ENCODE measurements at regions not wholly inside any gene's neighbourhood (a gene's known extent, or its start where the extent isn't known, plus 50 kb on each side); places are given as distances from the start of the nearest gene placed in this dataset.

GRCh38 chr2:145025382-145025781, 505.5 kb upstream of the ZEB2 start:
- DNase-seq = no peak
- Mint-ChIP-seq H3K4me3 (no peak overlapping the region), H3K4me1 (no peaks in the 10 kb centered on the region), H3K36me3 (ENCODE audit: low read depth) (no peaks in the 10 kb centered on the region), H3K27me3 (no peaks in the 10 kb centered on the region), H3K27ac (no peak overlapping the region)
- no peaks in the 10 kb centered on the region for H3K9me3 ChIP-seq (ENCODE audit: control insufficient read depth, low read length, poor library complexity, severe bottlenecking)
- no peak for ATAC-seq

GRCh38 chr2:145023334-145023934, 503.5 kb upstream of the ZEB2 start:
- H3K4me1 Mint-ChIP-seq = no peaks in the 10 kb centered on the region
- no peaks in the 10 kb centered on the region for H3K27me3 Mint-ChIP-seq
- no peaks in the 10 kb centered on the region for H3K36me3 Mint-ChIP-seq (ENCODE audit: low read depth)
- H3K4me3 Mint-ChIP-seq = no peak overlapping the region
- H3K9me3 ChIP-seq (ENCODE audit: control insufficient read depth, low read length, poor library complexity, severe bottlenecking) = no peaks in the 10 kb centered on the region
- H3K27ac Mint-ChIP-seq = no peak overlapping the region
- DNase-seq (no peak), ATAC-seq (no peak)

- no peak overlapping the region for H3K4me3 Mint-ChIP-seq
- H3K36me3 Mint-ChIP-seq (ENCODE audit: low read depth) = no peaks in the 10 kb centered on the region
- H3K4me1 Mint-ChIP-seq = no peaks in the 10 kb centered on the region
- H3K27ac Mint-ChIP-seq = no peak overlapping the region
- no peaks in the 10 kb centered on the region for H3K9me3 ChIP-seq (ENCODE audit: control insufficient read depth, low read length, poor library complexity, severe bottlenecking)
- DNase-seq (no peak), ATAC-seq (no peak)
- H3K27me3 Mint-ChIP-seq = no peaks in the 10 kb centered on the region
Observed at GRCh38 chr2:145022666-145023333, 502.9 kb upstream of the ZEB2 start.

- Mint-ChIP-seq H3K4me3 (no peak overlapping the region), H3K4me1 (no peaks in the 10 kb centered on the region), H3K36me3 (ENCODE audit: low read depth) (no peaks in the 10 kb centered on the region), H3K27ac (no peak overlapping the region), H3K27me3 (no peaks in the 10 kb centered on the region)
- no peak for DNase-seq
- H3K9me3 ChIP-seq (ENCODE audit: control insufficient read depth, low read length, poor library complexity, severe bottlenecking) = no peaks in the 10 kb centered on the region
- ATAC-seq = no peak
Observed at GRCh38 chr2:145021962-145022665, 502.2 kb upstream of the ZEB2 start.

GRCh38 chr2:145020694-145021093, 500.8 kb upstream of the ZEB2 start:
- Mint-ChIP-seq H3K27me3 (peaks cover 5% of the 10 kb centered on the region), H3K4me3 (no peak overlapping the region), H3K4me1 (no peaks in the 10 kb centered on the region), H3K36me3 (ENCODE audit: low read depth) (no peaks in the 10 kb centered on the region), H3K27ac (no peak overlapping the region)
- no peak for ATAC-seq
- no peaks in the 10 kb centered on the region for H3K9me3 ChIP-seq (ENCODE audit: control insufficient read depth, low read length, poor library complexity, severe bottlenecking)
- no peak for DNase-seq

GRCh38 chr2:145020139-145020538, 500.2 kb upstream of the ZEB2 start:
- DNase-seq (no peak), ATAC-seq (no peak)
- H3K4me3 Mint-ChIP-seq = no peak overlapping the region
- H3K27me3 Mint-ChIP-seq = peaks cover 5% of the 10 kb centered on the region
- no peaks in the 10 kb centered on the region for H3K9me3 ChIP-seq (ENCODE audit: control insufficient read depth, low read length, poor library complexity, severe bottlenecking)
- no peaks in the 10 kb centered on the region for H3K36me3 Mint-ChIP-seq (ENCODE audit: low read depth)
- H3K27ac Mint-ChIP-seq = no peak overlapping the region
- no peaks in the 10 kb centered on the region for H3K4me1 Mint-ChIP-seq

- H3K9me3 ChIP-seq (ENCODE audit: control insufficient read depth, low read length, poor library complexity, severe bottlenecking) = no peaks in the 10 kb centered on the region
- no peak overlapping the region for H3K4me3 Mint-ChIP-seq
- ATAC-seq = no peak
- no peak overlapping the region for H3K27ac Mint-ChIP-seq
- no peak for DNase-seq
- H3K36me3 Mint-ChIP-seq (ENCODE audit: low read depth) = no peaks in the 10 kb centered on the region
- peaks cover 5% of the 10 kb centered on the region for H3K27me3 Mint-ChIP-seq
- no peaks in the 10 kb centered on the region for H3K4me1 Mint-ChIP-seq
Observed at GRCh38 chr2:145018502-145018901, 498.6 kb upstream of the ZEB2 start.

- H3K9me3 ChIP-seq (ENCODE audit: control insufficient read depth, low read length, poor library complexity, severe bottlenecking) = no peaks in the 10 kb centered on the region
- Mint-ChIP-seq H3K27me3 (peaks cover 5% of the 10 kb centered on the region), H3K4me3 (no peak overlapping the region), H3K36me3 (ENCODE audit: low read depth) (no peaks in the 10 kb centered on the region), H3K27ac (no peak overlapping the region), H3K4me1 (no peaks in the 10 kb centered on the region)
- DNase-seq (no peak), ATAC-seq (no peak)
Observed at GRCh38 chr2:145017149-145017548, 497.2 kb upstream of the ZEB2 start.

- H3K27me3 Mint-ChIP-seq = peaks cover 5% of the 10 kb centered on the region
- no peak for ATAC-seq
- no peak overlapping the region for H3K4me3 Mint-ChIP-seq
- DNase-seq = no peak
- H3K36me3 Mint-ChIP-seq (ENCODE audit: low read depth) = no peaks in the 10 kb centered on the region
- no peaks in the 10 kb centered on the region for H3K4me1 Mint-ChIP-seq
- no peak overlapping the region for H3K27ac Mint-ChIP-seq
- no peaks in the 10 kb centered on the region for H3K9me3 ChIP-seq (ENCODE audit: control insufficient read depth, low read length, poor library complexity, severe bottlenecking)
Observed at GRCh38 chr2:145016711-145017110, 496.8 kb upstream of the ZEB2 start.

GRCh38 chr2:145015561-145015960, 495.6 kb upstream of the ZEB2 start:
- no peak for ATAC-seq
- H3K4me1 Mint-ChIP-seq = no peaks in the 10 kb centered on the region
- no peak overlapping the region for H3K4me3 Mint-ChIP-seq
- no peaks in the 10 kb centered on the region for H3K9me3 ChIP-seq (ENCODE audit: control insufficient read depth, low read length, poor library complexity, severe bottlenecking)
- no peak overlapping the region for H3K27ac Mint-ChIP-seq
- no peak for DNase-seq
- no peaks in the 10 kb centered on the region for H3K36me3 Mint-ChIP-seq (ENCODE audit: low read depth)
- H3K27me3 Mint-ChIP-seq = peaks cover 11% of the 10 kb centered on the region

- no peak for DNase-seq
- no peaks in the 10 kb centered on the region for H3K4me1 Mint-ChIP-seq
- no peak overlapping the region for H3K27ac Mint-ChIP-seq
- ATAC-seq = no peak
- H3K9me3 ChIP-seq (ENCODE audit: control insufficient read depth, low read length, poor library complexity, severe bottlenecking) = peaks cover 2% of the 10 kb centered on the region
- no peak overlapping the region for H3K4me3 Mint-ChIP-seq
- peaks cover 11% of the 10 kb centered on the region for H3K27me3 Mint-ChIP-seq
- no peaks in the 10 kb centered on the region for H3K36me3 Mint-ChIP-seq (ENCODE audit: low read depth)
Observed at GRCh38 chr2:145012806-145013205, 492.9 kb upstream of the ZEB2 start.

- Mint-ChIP-seq H3K36me3 (ENCODE audit: low read depth) (no peaks in the 10 kb centered on the region), H3K27me3 (peaks cover 11% of the 10 kb centered on the region), H3K27ac (no peak overlapping the region), H3K4me1 (no peaks in the 10 kb centered on the region), H3K4me3 (no peak overlapping the region)
- DNase-seq = no peak
- no peak for ATAC-seq
- peaks cover 2% of the 10 kb centered on the region for H3K9me3 ChIP-seq (ENCODE audit: control insufficient read depth, low read length, poor library complexity, severe bottlenecking)
Observed at GRCh38 chr2:145012214-145012670, 492.3 kb upstream of the ZEB2 start.

- H3K4me3 Mint-ChIP-seq = no peak overlapping the region
- no peak overlapping the region for H3K27ac Mint-ChIP-seq
- peaks cover 6% of the 10 kb centered on the region for H3K27me3 Mint-ChIP-seq
- no peak for ATAC-seq
- H3K9me3 ChIP-seq (ENCODE audit: control insufficient read depth, low read length, poor library complexity, severe bottlenecking) = peaks cover 2% of the 10 kb centered on the region
- H3K4me1 Mint-ChIP-seq = no peaks in the 10 kb centered on the region
- H3K36me3 Mint-ChIP-seq (ENCODE audit: low read depth) = no peaks in the 10 kb centered on the region
- DNase-seq = no peak
Observed at GRCh38 chr2:145010635-145011034, 490.7 kb upstream of the ZEB2 start.

GRCh38 chr2:145007960-145008263, 488.0 kb upstream of the ZEB2 start:
- no peaks in the 10 kb centered on the region for H3K4me1 Mint-ChIP-seq

More at GRCh38 chr2:145007960-145008263, 488.0 kb upstream of the ZEB2 start:
- H3K27me3 Mint-ChIP-seq = peaks cover 6% of the 10 kb centered on the region
- peaks cover 2% of the 10 kb centered on the region for H3K9me3 ChIP-seq (ENCODE audit: control insufficient read depth, low read length, poor library complexity, severe bottlenecking)
- ATAC-seq = no peak
- no peak overlapping the region for H3K27ac Mint-ChIP-seq
- no peak overlapping the region for H3K4me3 Mint-ChIP-seq
- no peak for DNase-seq
- no peaks in the 10 kb centered on the region for H3K36me3 Mint-ChIP-seq (ENCODE audit: low read depth)
